ENCODE measurements at regions not wholly inside any gene's neighbourhood (a gene's known extent, or its start where the extent isn't known, plus 50 kb on each side); places are given as distances from the start of the nearest gene placed in this dataset.
A peak's percentile ranks its signal among the peaks of the same experiment; 100 is the strongest.

DNA sequence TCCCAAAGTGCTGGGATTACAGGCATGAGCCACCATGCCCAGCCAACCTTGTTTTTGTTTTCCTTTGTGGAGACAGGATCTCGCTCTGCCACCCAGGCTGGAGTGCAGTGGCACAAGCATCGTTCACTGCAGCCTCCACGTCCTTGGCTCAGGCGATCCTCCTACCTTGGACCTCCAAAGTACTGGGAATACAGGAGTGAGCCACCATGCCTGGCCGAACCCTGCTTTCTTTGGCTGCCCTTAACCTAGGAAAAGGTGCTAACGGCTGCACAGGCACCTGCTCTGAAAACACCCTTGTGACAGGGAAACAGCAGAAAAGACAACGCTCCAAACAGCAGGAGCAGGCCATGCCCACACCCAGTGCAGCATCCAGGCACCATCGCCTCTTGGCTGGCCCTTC is 71.9 kb downstream of the OAT start:
- DNase-seq (ENCODE audit: low spot score) = no peak

DNA sequence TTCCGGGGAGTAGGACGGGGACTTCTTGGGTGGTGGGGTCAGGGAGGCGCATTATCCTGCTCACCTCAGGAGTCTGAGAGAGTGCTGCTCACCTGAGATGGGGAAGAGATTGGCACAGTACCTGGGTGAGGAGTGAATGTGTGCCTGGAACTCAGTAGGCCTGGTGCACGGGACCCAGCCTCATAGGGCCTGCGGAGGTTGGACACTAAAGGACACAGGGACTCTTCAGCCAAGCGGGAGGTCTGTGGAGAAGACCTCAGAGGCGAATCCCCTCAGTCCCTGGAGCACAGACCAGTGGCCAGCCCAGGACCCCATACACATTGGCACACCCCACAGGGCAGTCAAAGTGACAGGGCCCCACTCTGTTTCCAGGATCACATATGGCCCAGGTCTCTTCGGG is 73.2 kb downstream of the OAT start:
- DNase-seq (ENCODE audit: low spot score) = no peak

DNA sequence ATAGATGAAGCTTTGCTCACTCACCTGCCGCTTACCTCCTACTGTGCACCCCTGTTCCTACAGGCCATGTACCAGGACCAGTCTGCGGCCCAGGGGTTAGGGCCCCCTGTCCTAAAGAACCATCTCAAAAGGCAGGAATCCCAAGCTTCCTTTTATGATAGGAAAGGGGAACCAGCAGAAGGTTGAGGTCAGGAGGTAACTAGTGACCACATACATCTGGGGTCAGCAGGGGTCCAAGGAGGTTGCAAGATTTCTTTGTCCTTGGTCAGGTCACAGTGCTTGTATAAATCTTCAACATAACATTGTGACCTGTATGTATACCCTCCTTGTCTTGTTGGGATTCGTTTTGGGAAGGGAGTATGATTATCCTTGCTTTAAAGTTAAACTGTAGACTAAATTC is 73.8 kb downstream of the OAT start:
- DNase-seq (ENCODE audit: low spot score) = no peak

DNA sequence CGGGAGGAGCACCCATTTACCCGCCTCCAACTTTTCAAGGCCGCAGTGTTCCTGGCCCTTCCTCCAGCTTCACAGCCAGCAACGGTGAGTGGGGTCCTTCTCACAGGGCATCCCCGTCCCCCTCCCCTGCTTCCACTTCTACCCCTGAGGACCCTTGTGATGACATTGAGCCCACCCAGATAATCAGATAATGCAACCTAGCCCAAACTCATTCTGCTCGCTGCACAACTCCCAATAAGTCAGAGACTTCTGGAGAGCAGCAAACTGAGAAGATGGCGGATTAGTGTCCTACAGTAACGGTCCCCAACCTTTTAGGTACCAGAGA is 74.5 kb downstream of the OAT start:
- no peak for DNase-seq (ENCODE audit: low spot score)

DNA sequence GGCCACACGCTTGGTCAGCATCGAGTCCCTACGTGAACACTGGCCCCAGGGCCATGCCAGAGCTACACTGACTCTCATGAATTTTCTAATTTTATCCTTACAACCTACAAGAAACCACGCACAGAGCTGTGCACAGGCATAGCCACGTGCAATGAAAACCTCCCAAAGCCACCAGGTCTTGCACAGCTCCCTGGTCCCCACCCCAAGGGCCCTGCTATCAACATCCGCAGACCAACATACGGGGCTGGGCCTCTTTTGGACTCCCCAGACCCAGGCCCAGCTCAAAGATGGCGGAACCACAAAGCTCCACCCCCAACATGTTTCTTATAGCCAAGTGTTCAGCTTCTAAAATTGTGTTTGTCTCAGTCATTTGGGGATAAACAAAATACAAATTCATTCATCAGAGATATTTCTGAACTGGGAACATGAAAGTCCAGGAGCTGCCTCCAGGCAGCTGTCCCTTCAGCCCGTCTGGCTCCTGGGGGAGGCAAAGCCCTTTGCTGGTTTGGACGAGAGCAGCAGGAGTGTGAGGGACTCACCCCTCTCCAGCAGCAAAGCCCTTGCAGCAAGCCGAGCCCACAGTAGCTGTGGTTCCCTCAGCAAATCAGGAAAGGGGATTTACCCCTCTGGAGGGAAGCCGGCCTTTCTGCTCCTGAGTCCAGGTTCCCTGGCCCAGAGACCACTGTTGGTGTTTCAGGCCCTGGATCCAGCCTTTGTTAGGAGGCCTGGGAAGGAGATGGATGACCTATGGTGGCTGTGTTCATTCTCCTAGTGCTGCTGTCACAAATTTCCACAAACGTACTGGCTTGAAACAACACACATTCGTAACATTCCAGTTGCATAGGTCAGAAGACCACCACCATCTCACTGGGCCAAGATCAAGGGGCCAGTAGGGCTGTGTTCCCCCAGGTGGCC is 75.1 kb downstream of the OAT start:
- DNase-seq (ENCODE audit: low spot score) = no peak

DNA sequence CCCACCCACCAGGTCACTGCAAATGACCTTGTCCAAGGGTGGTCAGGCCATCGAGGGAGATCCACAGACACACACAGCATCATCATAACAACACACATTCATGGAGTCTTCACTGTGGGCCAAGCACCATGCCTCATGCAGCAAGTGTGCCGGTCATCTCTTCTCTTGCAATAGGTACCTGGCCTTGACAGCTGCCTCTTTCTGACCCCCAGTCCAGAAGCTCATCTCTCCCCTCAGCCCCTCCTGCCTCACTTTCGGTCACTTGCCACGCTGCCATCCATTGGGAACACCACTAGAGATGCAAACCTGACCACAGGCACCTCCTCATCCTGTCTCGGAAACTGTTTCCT is 75.9 kb downstream of the OAT start:
- no peak for DNase-seq (ENCODE audit: low spot score)

DNA sequence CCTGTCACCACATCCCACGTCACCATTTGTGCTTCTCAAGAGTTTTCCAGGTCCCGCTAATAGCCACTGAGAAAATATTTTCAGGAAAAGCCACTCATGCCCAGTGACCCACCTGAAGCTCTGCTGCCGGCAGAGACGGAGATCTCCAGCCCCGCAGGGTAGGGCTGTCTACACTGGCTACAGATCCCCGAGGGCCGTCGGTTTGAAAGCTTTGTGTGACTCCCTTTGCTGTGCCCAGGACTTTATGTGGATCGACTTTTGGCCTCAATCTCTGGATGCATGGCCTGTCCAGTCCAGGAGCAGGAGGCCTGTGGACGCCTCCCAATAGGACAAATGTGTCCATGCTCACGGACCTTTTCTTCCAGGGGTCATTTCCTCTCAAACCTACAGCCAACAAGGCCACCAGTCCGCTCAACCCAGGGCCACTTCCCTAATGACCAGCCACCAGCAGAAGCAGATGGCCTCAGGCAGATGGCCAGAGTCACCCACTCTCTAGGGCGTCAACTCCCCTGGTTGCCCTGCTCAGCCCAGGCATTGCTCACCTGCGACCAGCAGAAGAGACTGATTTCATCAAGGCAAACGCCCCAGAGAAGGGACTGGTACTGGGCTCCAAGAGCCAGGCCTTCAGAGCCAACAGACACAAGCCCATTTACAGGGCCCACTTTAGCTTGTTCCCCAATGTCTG is 76.4 kb downstream of the OAT start:
- no peak for DNase-seq (ENCODE audit: low spot score)

DNA sequence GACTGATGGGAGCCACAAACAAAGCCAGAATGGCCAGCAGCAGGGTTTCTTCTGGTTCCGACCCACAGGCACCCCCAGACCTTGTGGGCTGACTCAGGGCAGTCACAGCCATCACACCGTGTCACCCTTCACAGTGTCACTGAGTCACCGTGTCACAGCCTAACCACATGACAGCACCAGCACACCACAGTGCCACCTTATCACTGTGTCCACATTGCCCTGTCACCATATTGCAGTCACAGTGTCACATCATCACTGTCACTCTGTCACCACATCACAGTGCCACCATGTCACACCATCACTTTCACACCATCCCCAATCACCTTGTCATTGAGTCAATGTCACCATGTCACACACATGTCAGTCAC is 77.0 kb downstream of the OAT start:
- no peak for DNase-seq (ENCODE audit: low spot score)

DNA sequence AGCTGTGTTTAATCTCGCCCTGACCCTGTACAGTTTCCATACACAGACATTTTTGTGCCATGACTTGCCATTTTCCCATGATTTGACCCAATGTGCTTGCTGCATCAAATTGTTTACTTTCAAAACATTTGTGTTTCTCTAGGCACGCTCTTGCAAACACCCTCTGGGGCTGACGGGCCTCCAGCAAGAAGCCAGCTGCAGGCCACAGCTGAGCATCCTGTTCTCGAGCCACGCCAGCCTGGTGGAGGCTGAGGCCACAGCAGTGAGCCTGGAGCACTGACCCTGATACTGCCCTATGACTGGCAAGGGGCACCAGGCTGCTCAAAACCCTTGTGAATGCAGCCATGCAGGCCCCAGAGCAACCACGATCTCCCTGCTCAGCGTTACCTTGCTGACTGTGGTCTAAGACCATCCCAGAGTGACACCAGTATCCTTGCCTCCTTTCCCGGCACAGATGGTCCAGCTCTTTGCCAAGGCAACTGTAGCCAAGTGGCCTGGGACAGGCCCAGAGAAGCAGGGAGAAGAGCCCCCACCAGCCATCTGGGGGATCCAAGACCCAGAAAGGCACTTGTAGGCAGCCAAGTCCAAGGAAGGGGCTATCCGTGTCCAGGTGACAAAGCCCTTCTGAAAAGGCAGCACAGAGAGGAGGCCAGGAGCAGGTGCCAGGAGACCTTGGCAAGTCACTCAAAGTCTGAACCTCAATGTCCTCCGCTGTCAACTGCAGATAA is 78.5 kb downstream of the OAT start:
- DNase-seq (ENCODE audit: low spot score) = no peak

DNA sequence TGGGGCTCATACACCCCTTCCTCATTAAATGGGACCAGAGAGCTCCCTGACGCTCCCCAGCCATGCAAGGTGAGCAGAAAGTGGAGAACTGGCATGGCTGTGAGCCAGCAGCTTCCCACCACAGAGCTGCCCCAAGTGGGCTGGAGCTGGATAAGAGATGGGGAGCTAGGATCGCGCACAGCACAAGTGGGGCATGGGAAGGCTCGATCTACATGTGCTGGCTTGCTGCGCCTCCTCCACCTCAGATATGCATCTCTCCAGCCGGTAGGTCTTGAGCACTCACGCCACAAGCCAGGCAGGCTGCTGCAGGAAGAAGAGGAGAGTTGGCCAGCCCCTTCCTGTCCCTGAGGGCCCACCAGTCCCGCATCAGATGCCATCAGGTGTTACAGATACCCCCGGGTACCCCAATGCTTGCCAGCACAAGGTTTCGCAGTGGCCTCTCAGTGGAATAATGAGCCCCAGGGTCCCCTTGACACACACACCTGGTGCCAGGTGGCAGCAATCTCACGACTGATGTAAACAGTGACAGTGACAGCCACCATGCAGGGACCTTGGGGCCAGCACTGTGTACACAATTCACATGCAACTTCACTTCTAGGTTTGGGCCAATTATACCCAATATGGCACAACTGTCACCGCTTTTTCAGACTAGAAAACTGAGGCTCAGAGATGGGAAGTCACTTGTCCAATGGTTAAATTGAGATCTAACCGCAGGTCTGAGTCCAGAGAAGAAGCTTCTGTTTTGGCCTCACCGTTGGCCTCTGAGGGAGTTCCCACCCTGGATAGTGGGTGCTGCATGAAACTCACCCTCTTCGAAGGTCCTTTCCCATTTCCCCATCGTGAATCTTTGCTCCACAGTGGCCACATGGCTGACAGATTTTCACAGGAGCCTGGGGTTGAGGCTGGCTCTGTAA is 79.3 kb downstream of the OAT start:
- peak; percentile 31 for DNase-seq (ENCODE audit: low spot score)

DNA sequence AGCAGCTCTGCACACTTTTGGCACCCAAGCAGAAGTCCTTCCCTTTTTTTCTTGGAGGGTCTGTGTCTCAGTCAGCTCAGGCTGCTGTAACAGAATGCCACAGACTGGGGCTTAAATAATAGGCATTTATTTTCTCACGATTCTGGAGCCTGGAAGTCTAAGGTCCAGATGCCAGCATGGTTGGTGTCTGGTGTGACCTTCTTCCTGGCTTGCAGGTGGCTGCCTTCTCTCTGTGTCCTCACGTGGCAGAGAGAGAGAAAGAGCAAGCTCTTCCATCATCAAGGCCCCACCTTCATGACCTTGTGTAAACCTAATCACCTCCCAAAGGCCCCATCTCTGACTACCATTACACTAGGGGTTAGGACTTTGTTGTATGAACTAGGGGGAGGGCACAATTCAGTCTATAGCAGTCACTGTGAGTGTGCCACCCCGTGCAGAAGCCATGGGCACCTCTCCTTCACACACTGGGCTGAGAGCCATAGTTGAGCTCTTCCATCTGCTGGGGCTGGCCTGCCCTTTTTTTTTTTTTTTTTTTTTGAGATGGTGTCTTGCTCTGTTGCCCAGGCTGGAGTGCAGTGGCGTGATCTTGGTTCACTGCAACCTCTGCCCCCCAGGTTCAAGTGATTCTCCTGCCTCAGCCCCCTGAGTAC is 80.3 kb downstream of the OAT start:
- no peak for DNase-seq (ENCODE audit: low spot score)

DNA sequence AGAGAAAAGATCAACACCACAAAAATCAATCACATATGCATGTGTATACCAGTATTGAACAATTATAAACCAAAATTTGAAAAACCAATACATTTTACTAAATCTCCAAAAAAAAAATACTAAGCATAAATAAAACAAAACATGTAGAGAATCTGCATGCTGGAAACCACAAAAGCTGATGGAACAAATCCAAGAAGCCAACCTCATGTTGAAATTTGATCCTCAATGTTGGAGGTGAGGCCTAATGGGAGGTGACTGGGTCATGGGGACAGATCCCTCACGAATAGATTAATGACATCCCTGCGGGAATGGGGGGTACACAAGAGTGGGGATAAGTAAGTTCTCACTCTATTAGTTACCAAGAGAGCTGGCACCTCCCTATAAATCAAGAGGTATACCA is 82.5 kb downstream of the OAT start:
- DNase-seq (ENCODE audit: low spot score) = no peak

DNA sequence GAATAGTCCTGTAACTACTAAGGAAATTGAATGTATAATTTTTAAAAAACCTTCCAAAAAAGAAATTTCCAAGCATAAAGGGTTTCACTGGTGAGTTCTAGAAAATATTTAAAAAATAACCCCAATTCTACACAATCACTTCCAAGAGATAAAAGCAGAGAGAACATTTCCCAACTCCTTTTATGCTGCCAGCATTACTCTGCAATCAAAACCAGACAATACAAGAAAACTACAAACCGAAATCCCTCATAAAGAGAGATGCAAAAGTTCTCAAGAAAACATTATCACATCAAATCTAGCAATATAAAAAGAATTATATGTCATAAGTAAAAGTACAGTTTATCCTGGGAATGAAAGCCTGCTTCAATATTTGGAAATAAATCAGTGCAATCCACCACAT is 84.8 kb downstream of the OAT start:
- no peak for DNase-seq (ENCODE audit: low spot score)

DNA sequence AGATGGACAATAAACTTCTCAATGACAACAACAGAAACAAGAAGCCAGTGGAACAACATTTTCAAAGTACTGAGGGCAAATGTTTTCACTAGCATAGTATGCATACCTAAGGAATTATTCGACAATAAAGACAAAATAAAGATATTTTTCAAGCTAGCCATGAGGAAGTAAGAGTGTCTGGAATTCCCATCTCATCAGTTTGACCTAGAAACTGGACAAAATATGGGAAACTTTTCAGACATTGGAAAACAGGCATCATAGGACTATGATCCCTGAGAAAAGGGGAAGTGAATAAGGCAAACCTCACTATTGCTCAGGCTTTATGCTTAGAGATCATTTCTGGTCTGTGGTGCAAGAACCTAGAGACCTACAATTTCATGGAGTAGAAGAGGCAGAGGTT is 86.3 kb downstream of the OAT start:
- DNase-seq (ENCODE audit: low spot score) = no peak

DNA sequence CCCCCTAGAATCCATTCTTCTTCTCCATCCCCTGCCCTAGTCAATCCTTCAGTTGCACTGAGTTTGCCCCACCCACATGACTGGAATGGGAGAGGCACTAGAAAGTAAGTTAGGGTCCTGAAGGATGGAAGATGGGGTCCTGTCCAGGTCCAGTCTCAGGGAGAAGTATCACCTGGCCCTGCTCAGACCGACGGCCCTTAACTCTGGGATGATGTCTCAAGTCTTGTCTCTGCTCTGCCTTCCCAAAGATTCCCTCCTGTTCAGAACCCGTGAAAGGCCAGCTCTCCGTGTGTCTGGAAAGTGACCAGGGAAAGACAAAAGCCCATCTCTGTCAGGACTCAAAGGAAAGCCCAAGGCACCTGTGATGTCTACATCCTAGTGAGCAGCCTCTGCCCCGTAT is 88.8 kb downstream of the OAT start:
- no peak for DNase-seq (ENCODE audit: low spot score)

DNA sequence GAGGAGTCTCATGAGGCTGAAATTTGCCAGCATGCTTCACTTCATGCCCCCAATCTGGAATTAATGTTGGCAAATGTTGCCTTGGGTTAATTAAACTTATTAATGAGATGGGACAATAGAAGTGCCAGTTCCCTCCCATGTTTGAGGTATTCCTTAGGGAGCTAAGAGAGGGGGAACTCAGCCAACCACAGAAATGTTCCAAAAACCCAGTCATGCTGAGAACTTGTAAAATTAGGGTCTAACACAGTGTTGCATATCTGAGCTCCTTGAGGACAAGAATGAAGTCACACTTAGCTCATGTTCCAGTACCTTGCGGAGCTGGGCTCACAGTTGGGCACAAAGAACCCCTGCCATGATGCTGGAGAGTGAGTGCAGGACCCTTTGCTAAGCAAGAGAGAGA is 89.4 kb downstream of the OAT start:
- DNase-seq (ENCODE audit: low spot score) = no peak

DNA sequence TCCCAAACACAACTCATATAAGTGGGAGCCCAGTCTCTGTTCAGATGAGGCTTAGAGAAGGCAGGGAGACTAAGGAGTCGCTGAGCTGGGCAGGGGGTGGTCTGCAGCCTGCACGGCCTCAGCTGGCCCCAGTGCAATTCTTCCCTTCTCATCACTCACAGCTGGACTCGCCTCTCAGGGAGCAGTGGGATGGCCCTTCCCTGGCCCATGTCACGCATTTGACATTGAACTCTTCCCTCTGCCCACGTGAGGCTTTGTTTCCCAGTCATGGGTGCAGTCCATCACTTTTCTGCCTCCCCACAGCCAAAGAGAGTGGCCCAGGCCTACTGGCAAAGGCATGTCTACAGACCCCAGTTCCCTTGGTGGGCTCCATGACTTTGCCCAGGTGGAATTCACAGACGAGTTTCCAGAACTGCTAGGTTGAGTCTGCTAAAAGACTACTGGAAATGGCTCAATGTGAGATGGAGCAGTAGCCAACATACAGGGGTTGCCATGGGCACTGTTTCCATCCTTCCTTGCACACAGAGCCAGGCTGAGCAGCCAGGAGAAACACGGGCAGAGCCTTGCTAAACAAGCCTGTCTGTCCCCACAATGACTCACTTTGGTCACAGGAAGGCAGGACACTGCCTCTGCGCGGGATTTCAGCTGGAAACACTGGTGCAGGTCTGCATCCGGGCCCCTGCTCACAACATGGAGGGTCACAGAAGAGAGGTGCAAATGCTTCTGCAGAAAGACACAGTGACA is 90.1 kb downstream of the OAT start:
- no peak for DNase-seq (ENCODE audit: low spot score)

DNA sequence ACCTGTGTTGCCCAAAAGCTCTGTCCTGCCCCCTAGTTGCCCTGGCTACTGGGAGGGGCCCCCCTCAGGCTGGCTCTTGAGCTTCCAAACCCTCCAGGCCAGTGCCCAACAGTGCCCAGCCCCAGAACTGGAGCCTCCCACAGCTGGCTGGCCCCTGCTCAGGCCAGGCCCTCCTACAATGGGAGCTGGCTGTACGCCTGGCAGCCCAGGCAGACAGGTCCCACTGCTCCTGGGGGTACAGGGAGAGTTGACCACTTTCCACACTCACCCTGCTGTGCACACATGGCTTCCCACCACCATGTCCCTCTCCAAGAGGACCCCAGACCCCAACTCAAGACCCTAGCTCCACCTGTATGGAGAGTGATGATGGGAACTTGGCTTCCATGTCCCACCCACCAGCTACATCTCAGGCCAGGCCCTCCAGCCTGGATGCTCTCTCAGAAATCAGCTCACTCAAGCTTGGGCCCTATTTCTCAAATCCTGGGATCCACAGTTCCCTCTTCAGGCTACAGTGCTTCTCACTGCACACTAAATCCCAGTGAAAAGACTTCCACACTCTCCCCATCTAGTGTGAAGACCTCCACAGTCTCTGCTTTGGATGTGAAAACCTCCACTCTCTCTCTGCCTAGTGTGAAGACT is 92.6 kb downstream of the OAT start:
- DNase-seq (ENCODE audit: low spot score) = no peak

DNA sequence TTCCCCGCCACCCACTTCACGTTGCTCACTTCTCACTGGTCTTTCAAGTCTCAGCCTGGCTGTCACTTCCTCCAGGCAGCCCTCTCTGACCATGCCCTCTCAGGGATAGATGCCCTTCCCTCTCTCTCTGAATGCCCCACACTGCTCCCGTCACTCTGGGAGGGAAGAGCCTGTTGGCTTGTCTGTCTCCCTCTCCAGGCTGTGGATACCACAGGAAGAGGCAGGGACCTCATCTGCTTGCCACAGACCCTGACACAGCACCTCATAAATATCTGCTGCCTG is 93.1 kb downstream of the OAT start:
- no peak for DNase-seq (ENCODE audit: low spot score)

Data from SK-N-DZ (cell line).